CD4-positive, alpha-beta T cell treated with Interleukin-17A for 1 hour (primary cell): ENCODE measurements at regions not wholly inside any gene's neighbourhood (a gene's known extent, or its start where the extent isn't known, plus 50 kb on each side); places are given as distances from the start of the nearest gene placed in this dataset.
"Not testable (repeated sequence)": the region's sequence is repeated elsewhere in the genome, so short reads cannot be mapped to it uniquely, and the experiment has no call there.

ENCODE experiments used
- DNase-seq: peaks from one replicate; pipeline ENCODE4 v3.0.0-alpha.2; 2020

- no peak for DNase-seq
Measured at GRCh38 chr7:106372126-106372525, 87.3 kb upstream of the NAMPT start.

DNA sequence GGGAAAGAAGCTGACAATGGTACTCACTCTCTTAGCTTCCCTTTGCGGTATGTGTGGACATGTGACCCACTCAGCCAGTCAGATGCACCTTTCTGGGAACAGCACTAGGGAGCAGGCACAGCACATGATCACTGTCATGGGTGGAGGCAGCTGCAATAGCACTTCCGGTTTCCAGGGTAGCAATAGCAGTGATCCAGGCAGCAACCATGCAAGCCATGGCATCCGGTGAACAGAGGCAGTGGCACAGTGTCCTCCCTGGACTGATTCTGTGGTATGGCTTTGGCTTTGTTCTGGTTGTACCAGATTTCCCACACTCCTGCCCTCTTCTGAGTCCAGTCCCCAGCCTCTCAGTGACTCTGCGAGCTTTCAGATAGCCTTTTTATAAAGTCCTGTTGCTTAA, 86.8 kb upstream of the NAMPT start:
- peak; percentile 6 for DNase-seq

GRCh38 chr7:106370542-106370941, 85.8 kb upstream of the NAMPT start:
- no peak for DNase-seq

GRCh38 chr7:106369816-106370215, 85.0 kb upstream of the NAMPT start:
- no peak for DNase-seq

- no peak for DNase-seq
Measured at GRCh38 chr7:106369352-106369751, 84.6 kb upstream of the NAMPT start.

DNA sequence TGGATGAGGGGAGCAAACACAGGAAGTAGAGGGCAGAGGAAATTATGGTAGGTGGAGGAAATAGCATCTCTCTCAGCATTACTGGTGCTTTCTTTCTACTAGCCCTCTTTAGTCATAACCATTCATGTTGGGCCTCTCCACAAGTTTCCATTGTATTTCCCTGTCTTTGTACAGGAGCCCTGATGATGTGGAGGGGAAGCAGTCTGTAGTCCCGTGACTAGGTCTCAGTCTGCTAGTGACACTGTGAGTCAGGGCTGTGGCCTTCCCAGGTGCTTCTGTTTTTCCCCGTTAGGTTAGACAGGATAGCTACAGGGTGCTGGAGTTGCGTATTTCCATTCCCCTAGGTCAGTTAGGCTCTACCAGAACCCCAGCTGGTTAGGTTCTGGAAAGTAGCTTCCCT, 82.9 kb upstream of the NAMPT start:
- no peak for DNase-seq

- peak; percentile 13 for DNase-seq
Measured at GRCh38 chr7:106367018-106367420, 82.2 kb upstream of the NAMPT start.

GRCh38 chr7:106365252-106366005, 80.6 kb upstream of the NAMPT start:
- no peak for DNase-seq

- not testable (repeated sequence) for DNase-seq
Measured at GRCh38 chr7:106362507-106362906, 77.7 kb upstream of the NAMPT start.

DNA sequence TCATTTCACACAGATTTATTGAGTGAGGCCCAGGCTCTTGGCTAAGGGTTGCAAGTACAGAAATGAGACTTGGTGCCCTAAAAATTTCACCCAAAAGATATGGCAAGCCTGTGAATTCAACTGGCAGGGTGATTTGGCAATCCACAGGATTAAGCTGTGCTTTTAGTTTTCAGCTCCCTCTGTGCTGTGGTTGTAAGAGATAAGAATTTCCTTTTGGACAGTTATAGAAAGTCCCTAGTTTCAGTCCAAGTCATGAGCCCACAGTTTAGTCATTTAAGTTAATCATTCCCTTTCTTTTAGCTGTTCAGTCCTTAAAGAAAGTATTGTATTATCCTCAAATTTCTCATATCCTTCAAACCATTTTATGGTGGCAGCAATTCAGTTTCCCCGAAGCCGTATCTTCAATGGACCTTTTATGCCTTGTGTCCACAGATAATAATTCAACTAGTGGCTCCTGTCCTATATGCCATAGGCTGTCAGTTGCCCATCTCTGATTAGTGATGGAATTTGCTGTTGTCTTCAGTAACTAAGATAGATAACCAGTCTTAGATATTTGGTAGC, 73.4 kb upstream of the NAMPT start:
- DNase-seq, result no peak

DNA sequence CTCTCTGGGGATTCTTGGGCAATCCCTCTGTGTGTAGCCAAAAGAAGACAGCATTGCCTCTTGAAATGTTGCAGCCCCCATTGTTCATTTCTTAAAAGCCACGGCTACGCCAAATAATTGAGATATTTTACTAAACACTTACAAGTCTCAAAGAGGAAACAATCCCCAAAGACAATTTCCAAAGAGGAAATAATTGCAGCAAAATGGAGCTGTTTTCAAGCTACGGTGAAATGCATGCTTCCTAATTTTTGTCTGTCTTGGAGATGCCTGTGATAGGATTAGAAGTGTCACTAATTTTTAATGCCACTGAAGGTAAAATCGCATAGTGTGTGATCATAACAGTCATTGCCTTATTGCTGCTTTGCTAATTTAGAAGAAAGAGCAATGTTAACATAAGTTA, 72.9 kb upstream of the NAMPT start:
- no peak for DNase-seq

DNA sequence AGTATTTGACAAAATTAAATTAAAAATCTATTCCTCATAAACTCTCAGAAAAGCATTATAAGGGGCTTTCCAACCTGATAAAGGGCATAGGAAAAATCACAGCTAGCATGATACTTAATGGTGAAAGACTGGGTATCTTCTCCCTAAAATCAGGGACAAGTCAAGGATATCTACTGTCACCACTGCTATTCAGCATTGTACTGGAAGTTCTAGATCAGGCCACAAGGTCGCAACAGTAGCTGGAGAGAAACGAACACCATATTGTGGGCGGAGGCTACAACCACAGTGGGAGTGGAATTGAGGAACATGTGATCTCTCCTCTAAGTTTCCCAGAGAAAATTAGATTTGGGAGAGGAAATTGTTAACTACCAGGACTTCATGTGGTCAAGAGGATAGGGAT, 70.0 kb upstream of the NAMPT start:
- no peak for DNase-seq

DNA sequence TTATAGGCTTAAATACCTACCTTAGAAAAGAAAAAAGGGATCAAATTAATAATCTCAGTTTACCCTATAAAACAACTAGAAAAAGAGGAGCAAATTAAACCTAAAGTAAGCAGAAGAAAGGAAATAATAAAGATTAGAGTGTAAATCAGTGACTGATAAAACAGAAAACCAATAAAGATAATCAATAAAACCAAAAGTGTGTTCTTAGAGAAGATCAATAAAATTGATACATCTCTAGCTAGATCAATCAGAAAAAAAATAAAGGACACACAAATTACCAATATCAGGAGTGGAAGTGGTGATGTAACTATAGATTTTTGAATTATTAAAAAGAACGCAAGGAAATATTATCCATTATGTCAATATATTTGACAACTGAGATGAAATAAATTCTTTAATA, 69.2 kb upstream of the NAMPT start:
- no peak for DNase-seq

DNA sequence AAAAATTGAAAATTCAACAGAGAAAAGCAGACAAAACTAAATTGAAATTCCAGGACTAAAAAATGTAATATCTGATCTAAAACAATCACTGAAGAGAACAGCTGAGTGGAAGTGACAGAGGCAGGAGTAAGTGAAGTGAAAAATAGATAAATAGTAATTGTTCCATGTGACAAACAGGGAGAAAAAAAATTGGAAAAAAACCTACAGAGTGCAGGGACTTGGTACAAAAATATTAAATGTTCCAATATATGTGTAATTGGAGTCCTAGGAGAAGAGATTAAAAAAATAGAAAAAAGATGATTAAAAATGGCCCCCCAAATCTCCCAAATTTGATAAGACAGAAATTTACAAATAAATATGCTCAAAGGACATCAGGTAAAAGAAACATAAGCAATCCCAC, 63.4 kb upstream of the NAMPT start:
- no peak for DNase-seq

DNA sequence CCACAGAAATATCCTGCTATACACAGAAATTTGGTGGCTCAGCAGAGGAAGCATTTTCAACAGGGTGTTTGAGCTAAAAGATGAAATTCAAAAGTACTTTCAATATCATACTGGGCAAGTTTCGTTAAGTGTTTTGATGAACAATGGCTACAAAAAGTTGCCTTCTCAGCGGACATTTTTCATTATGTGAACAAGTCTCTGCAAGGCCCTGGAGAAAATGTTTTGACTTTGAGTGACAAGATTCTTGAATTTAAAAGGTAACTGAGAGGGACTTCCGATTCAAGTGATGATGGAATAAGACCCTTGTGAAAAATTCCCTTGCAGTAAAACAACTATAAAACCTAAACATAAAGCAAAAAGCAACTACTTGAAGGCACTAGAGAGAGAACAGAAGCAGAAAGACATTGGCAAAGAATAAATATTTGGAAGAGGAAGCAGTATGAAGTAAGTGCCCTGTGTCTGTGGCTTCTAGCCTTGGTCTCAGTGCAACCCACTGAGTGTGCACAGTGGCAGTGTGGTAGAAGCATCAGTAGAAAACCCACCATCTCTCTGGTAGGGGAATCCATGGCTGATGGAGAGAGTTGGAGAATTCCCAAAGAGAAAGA, 62.5 kb upstream of the NAMPT start:
- DNase-seq, result peak; percentile 13

GRCh38 chr7:106346678-106347217, 62.0 kb upstream of the NAMPT start:
- DNase-seq, result peak; percentile 87

GRCh38 chr7:106346167-106346677, 61.4 kb upstream of the NAMPT start:
- peak; percentile 1 for DNase-seq

- DNase-seq, result peak; percentile 43
Measured at GRCh38 chr7:106345421-106346166, 60.8 kb upstream of the NAMPT start.

- peak; percentile 24 for DNase-seq
Measured at GRCh38 chr7:106344861-106345260, 60.1 kb upstream of the NAMPT start.

DNA sequence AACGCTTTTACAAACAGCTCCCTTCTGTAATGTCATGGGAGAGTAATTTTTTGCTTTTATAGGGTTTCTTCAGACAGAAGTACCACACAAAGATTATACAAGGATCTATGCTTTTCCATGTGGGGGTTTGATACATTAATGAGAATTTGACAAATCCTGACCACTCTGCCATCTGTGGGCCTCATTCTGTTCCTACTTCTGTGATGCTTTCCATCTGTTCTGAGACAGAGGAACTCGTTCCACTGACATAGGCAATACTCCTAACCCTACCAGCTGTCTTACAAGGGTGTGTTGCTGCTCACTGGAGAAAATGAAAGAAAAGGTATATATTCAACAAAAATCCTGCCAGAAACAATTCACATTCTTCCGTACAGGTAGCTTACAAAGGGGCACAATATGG, 59.4 kb upstream of the NAMPT start:
- no peak for DNase-seq

- not testable (repeated sequence) for DNase-seq
Measured at GRCh38 chr7:106342049-106342448, 57.3 kb upstream of the NAMPT start.

GRCh38 chr7:106340247-106340596, 55.4 kb upstream of the NAMPT start:
- DNase-seq, result not testable (repeated sequence)

DNA sequence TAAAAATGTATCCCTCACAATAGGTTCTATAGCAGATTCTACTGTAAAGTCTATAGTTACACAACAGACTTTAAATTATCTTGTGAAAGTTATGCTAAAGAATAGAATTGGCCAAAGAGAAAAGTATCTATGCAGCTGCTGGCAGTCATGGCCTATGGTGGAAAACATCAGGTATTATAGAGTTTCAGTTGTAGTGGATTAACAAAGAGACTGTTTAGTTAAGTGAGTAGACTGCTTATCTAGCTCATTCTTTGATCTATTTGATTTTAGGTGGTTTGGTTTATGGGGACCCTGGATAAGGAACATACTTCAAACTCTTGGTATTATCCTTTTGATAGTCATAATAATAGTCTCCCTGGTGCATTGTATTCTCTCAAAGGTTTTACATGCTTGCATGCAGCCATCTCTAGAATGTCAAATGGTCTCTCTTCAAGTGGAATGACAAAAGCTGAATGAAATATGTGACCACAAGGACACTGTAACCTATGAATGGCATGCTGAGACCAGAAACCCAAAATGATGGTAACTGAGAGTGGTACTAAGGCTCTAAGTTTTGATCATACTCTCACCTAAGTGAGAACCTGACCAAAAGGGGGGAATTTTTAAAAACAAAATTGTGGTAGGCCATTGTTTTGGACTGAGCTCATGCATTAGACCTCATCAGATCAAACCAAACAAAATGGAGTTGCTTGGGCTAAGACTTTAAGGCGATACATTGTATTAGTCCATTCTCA, 54.9 kb upstream of the NAMPT start:
- no peak for DNase-seq
